PC-9 (cell line): ENCODE measurements at regions not wholly inside any gene's neighbourhood (a gene's known extent, or its start where the extent isn't known, plus 50 kb on each side); places are given as distances from the start of the nearest gene placed in this dataset.

ENCODE experiments used
- EZH2 ChIP-seq: fragments of 200-600 bp; sonication (generic); IDR thresholded peaks from 2 replicates; pipeline ENCODE4 v1.8.0; 2017; ENCODE audit warnings: antibody characterized with exemption, low read depth
- TF ChIP-seq, protein P1 (sequence below): fragments of 200-600 bp; sonication (generic); conservative IDR thresholded peaks from 2 replicates; pipeline ENCODE4 v1.6.1; 2017; ENCODE audit warnings: mixed run types, antibody characterized with exemption, mild to moderate bottlenecking, moderate library complexity

GRCh38 chr6:110544472-110544871, 68.1 kb upstream of the SLC22A16 start:
- TF ChIP-seq, protein P1, sequence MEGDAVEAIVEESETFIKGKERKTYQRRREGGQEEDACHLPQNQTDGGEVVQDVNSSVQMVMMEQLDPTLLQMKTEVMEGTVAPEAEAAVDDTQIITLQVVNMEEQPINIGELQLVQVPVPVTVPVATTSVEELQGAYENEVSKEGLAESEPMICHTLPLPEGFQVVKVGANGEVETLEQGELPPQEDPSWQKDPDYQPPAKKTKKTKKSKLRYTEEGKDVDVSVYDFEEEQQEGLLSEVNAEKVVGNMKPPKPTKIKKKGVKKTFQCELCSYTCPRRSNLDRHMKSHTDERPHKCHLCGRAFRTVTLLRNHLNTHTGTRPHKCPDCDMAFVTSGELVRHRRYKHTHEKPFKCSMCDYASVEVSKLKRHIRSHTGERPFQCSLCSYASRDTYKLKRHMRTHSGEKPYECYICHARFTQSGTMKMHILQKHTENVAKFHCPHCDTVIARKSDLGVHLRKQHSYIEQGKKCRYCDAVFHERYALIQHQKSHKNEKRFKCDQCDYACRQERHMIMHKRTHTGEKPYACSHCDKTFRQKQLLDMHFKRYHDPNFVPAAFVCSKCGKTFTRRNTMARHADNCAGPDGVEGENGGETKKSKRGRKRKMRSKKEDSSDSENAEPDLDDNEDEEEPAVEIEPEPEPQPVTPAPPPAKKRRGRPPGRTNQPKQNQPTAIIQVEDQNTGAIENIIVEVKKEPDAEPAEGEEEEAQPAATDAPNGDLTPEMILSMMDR = no peak
- TF ChIP-seq EZH2 = no peak
